GM21717 (cell line): ENCODE measurements at regions not wholly inside any gene's neighbourhood (a gene's known extent, or its start where the extent isn't known, plus 50 kb on each side); places are given as distances from the start of the nearest gene placed in this dataset.

Experiments
- ATAC-seq: cut with Tn5 transposase; IDR thresholded peaks from one replicate; pipeline ENCODE4 v1.9.1; 2021; ENCODE audit warnings: mild to moderate bottlenecking, moderate library complexity; ENCODE audit not compliant: unreplicated experiment

DNA sequence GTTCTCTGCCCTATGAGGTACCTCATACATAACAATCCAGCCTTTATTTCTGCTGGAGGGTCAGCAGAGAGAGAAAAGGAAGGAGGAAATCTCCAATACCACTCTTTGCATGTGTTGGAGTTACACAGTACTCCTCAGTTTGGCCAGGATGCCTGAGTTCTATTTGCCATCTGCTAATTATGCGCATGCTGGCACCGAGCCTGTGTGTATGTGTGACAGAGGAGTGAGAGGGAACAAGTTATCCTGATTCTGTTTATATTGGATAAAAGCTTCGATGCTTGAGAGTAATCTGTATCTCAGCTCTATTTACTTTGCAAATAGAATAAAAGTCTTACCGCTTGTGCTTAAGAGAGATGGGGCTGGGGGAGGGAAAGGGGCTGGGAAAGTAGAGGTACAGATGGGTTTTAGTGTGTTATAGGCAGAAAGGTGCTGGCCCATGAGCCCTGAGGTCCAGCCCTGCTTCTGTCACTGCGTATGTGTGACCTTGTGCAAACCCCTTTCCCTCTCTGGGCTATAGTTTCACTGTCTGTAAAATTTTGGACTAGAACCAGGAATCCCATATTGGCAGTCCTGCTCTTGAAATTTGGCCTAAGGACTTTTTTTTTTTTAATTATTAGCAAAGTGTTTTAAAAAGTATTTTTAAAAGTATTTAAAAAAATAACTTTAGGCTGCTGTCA is 54.5 kb upstream of the PLXNA2 start:
- no peak for ATAC-seq

- ATAC-seq = no peak
Observed at GRCh38 chr1:208300084-208300770, 56.0 kb upstream of the PLXNA2 start.

DNA sequence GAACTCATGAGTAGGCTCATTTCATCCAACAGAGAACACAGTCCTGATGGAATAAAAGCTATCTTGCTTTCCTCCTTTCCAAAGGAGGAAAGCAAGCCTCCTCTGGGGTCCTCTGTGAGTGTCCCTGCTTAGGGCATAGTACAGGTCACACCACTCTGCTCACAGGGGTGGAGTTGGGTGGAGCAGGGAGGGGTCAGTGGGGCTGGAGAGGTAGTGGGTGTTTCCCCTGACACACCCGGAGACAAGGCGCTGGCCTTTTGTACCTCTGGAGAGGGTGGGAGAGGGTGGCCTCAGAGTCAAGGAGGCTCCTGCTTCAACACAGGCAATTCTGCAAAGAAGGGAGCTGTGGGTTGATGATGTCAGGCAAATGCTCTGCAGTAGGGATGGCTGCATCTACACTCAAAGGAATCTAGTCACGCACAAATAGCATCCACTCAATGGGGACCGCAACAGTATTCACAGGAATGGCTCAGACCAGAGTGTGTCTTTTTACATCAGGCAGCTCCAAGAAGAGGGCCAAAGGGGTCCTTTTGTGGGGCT is 58.6 kb upstream of the PLXNA2 start:
- no peak for ATAC-seq

DNA sequence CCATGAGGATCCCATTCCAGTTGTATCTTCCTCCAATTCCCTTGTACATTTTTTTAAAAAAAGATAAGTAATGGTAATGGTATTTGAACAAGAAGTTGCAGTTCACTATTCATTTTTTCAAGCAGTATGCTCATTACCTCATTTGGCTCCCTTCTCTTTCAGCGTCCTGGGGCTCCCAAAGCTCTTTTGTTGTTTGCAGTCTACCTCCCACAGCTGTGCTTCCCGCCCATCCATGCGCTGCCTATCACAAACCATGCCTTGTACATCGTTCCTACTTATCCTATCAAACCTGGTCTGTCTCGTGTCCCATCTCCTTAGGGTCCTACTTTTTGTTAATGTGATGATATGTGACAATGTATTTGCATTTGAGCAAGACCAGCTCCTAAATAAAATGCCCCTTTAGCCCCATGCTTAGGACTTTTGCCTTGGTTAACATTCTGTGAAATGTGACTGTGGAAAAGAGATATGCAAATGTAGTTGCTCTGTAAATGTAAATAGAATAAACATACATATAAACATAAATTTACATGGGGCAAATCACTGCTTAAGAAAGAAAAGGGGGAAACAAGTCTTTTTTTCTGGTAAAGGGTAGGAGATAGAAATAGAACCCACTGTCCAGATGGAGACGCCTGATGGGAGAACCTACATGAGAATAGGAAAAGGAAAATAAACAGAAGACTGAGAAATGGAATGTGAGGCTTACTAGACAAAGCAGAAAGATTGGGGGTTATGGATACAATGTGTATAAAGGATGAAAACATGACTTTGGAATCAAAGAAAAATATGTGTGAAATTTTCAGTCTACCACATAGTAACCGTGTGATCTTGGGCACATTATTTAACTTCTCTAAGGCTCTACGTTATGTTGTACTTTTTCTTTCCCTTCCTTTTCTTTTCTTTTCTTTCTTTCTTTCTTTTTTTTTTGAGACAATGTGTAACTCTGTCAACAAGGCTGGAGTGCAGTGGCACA is 59.8 kb upstream of the PLXNA2 start:
- no peak for ATAC-seq

DNA sequence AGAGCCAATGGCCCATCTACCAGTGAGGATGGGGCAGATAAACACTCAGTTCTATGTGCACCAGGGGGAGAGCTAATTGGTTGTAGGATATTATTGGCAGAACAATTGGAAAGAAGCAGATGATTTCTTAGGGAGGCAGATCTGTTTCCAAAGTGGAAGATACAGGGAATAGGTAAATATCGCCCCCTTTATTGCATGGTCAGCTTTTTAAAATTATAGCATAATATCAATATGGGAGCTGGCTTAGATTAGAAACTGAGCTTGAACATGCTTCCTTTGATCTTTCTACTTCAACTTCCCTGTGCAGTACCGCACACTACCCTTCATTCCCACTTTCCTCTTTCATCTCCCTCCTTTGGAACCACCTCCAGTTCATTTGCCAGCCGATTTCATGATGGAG is 64.0 kb upstream of the PLXNA2 start:
- no peak for ATAC-seq

DNA sequence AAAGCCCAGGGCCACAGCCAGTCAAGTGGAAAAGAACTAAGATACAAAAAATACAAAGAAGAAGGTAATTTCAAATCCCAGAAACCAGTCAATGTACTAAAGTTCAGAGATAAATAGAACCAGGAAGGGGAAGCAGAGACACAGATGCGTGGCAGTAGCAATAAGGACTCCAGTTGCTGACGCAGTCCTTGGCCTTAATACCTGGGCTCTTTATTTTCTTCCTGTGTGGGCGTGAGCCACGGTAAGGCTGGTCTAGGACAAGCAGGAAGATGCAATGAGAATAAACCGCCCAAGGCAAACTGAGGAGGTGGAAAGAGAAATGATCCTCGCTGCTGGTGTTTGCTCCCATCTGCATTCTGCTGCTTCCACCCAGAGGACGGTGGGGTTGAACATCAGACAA is 65.6 kb upstream of the PLXNA2 start:
- ATAC-seq = no peak

DNA sequence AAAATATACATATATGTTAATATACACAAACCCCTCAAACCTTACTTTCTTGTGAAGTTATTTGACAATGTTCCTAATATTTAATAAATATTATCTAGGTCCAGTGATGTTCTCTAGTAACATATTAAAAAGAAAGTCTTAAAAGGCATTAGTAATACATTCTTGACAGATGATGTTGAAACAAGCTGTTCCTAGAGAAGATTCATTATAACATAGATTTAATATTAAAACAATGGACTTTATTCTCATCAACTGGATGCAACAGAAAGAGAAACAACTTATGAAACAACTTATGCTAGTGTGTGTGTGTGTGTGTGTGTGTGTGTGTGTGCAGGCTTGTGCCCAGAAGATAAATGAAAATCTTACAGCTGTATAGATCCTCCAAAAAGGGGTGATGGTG is 68.5 kb upstream of the PLXNA2 start:
- no peak for ATAC-seq

- ATAC-seq = no peak
Observed at GRCh38 chr1:208314431-208314830, 70.2 kb upstream of the PLXNA2 start.

DNA sequence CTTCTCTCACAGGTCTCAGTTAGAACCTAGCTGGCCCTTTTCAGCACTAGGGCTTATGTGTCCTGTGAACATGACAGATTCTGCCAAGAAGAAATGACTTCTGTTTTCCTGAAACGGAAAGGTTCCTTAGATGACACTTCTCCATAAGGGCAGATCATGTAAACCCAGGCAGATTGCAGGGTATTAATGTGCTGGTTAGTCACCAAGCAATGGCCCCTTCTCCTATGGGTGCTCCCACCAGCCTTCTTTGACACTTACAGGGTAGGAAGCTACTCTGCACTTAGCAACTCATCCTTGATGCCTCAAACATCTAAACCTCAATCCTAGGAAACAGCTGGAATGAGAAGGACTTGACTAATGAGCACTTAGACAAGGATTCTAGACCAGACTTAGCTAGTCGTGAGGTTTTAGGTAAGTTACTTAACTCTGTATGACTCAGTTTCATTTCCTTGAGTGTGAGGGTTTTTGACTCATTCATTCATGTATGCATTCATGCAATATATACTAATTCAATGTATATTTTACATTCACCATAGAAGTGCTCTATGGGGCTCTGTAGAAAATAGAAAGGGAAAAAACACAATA is 74.1 kb upstream of the PLXNA2 start:
- no peak for ATAC-seq

DNA sequence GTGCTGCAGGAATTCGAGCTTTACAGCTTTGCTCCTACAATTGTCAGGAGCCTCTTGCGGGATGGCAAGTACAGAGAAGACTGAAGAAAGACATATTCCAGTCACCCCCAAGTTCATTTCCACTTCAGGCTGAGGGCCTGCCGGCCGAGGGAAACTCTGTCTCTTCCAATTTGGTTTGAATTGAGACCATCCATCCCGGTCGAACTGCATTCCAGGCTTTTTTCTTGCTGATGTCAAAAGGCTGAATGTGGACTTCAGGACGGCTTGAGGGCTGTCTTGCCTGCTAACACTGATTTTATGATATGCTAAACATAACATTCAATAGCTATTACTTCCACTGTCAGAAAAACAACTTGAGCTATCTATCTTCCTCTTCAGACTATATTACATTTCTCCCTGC is 79.8 kb upstream of the PLXNA2 start:
- ATAC-seq = no peak

DNA sequence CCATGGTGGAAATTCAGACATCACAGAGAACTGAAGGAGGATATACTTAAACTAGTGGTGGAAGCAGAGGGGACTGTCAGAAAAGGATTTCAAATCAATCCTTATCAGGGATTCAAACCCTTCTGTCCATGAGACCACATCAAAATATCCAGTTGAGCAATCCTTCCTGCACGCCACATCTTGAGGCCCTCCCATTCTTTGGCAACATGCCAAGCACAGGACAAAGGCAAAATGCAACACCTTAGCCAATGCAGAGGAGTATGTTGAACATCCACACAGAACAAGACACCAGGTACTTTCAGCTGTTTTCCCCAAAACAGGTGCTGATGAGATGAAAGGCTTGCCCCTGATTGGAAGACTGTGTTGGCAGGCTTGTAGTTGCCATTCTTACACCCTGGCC is 81.8 kb upstream of the PLXNA2 start:
- no peak for ATAC-seq

GRCh38 chr1:208329300-208329699 is 85.1 kb upstream of the PLXNA2 start:
- no peak for ATAC-seq

DNA sequence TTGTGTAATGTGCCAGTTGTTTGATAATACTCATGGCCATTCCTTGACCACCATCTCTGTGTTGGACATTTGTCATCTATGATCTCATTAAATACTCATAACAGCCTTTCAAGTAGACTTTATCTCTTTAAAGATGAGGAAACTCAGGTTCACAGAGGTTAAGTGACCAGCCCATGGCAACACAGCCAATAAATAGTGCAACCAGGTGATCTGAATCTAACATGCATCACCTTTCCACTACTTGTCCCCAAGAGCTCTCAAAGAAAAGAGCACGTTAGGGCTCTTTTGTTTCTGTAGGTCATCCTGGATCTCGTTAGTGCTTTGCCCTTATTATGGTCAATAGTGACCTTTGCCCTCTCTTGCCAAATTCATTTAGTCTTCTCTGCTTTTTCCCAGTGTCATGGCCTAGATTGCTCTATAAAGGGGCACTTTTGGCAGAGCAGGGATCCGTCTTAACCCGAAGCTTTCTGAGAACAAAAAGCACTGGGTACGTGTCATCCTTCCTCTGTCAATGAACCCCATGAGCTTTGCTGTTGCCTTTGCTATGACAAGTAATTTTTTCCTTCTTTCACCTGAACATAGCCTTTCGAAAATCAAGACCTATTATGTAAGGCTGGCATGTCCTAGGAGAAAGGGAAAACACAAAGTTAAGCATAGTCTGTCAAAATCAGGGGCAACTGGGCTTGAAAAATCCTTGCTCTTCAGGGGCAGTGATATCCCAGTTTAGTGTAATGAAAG is 88.0 kb upstream of the PLXNA2 start:
- ATAC-seq = no peak

- ATAC-seq = no peak
Observed at GRCh38 chr1:208332774-208333126, 88.6 kb upstream of the PLXNA2 start.

DNA sequence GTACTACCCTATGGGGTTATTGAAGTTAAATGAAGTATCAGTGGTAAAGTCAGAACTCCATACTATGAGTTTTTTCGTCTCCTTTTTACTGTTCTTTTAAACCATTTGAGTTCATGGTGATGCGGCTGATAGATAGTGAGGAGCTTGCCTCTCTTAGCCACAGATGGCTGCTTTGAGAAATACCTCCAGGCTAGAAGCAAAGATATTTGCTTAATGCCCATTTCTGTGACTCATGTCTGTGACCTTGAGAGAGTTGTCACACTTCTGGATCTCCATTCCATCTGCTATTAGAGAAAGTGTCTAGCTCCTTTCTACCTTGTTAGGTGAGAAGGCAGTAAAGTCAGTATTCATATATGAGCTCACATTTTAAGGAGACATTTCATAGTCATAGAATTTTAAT is 89.5 kb upstream of the PLXNA2 start:
- ATAC-seq = no peak

DNA sequence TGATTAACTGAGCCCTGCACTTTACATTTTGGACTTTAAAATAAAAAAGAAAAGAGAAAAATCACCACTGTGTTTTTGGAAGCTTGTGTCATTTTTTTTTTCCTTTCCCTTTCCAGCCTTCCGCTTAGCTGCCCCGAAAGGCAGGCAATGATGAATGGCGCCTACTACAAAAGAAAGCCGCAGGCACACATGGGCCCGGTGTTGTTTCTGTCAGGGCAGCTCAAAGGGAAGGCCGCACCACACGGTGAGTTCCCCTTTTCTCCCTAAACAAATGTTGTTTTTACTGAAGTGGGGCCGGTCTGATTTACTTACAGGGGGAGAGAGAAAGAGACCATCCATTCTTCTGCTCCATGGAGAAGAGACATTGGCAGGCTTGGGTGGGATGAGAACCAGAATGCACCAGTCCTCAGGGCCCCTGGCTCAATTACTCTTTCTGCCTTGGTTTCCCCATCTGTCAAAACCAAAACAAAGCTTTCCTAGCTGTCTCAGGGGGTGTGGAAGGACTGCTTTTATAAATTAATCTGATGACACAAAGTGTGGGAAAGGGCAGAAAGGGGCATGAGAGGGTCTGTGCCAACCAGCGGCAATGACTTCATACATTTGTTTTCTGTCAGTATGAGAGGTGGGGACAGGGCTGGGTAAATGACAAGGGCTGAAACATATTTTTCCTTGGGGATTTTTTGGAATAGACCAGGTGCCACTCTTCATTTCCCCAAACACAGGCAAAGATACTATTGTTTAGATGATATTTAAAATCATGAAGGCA is 91.4 kb upstream of the PLXNA2 start:
- ATAC-seq = no peak

DNA sequence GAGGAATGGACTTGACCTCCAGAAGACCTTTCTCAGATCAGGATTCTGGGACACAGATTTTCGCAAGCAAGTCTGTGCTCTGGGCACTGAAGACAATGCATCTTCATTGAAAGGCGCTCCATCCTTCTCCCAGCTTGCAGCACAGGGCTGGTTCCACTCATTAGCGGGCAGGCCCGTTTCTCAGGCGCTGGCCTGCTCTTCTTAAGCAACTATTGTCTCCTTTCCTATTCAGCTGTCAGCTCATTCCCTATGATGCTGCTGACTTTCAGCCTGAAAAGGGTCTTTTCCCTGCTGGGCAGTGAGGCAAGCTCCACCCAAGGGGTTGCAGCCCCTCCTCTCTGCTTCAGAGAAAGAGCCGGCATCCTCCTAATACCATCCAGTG is 91.9 kb upstream of the PLXNA2 start:
- no peak for ATAC-seq

- ATAC-seq = no peak
Observed at GRCh38 chr1:208339911-208340310, 95.7 kb upstream of the PLXNA2 start.

GRCh38 chr1:208343226-208343625 is 99.0 kb upstream of the PLXNA2 start:
- ATAC-seq = no peak
